ENCODE measurements at regions not wholly inside any gene's neighbourhood (a gene's known extent, or its start where the extent isn't known, plus 50 kb on each side); places are given as distances from the start of the nearest gene placed in this dataset.

- no peaks in the 10 kb centered on the region for H3K4me1 ChIP-seq (ENCODE audit: control insufficient read depth in 1 of 2, insufficient read depth in 1 of 2, low read depth in 1 of 2, low read length in 1 of 2)
- no peak overlapping the region for H3K4me3 ChIP-seq (ENCODE audit: low read depth in 1 of 2, low read length in 1 of 2)
- H3K27ac ChIP-seq = no peak overlapping the region
- no peaks in the 10 kb centered on the region for H3K36me3 ChIP-seq
- no peaks in the 10 kb centered on the region for H3K9me3 ChIP-seq
- TF ChIP-seq CTCF (IDR thresholded peaks at IDR 0.05) = no peak
- H3K27me3 ChIP-seq = no peaks in the 10 kb centered on the region
Measured at GRCh38 chr21:36583591-36583990, 103.7 kb upstream of the CLDN14 start.

DNA sequence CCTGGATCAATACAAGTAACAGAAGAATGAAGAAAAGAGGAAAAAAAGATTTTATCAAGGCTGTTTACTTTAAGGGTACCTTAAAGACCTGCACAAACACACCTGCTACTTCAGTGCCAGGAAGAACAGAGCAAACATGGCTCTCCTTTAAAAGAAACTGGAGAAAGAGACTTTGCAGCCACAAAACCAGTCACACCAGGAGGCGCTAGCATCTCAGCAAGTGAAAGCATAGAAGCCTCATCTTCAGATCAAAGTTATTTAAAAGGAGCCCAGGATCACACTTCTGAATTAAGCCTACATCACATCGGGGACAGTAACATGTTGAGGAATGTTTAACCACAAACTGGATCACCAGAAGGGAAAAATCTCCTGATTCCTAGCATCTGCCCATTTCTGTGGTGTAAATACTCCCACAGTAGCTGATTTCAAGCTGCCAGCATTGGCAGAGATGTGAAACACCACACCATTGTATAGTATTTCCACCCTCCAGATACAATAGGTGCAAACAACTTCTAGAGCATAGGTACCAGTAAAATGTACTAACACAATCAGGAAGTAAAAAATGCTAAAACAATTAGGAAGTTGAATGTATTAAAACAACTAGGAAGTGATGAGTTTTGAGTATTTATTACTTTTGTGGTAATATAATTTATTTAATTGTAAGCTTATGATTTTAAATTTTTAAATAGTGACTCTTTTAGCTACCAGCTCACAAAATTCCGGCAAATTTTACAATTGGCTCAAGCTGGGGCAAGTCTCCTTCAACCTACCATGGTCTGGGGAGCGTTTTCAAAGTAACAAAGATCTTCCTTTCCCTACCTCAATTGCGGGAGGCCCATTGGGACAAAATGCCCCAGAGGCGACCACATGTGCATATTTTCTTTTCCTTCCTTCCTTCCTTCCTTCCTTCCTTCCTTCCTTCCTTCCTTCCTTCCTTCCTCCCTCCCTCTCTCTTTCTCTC lies 105.3 kb upstream of the CLDN14 start:
- H3K4me1 ChIP-seq (ENCODE audit: control insufficient read depth in 1 of 2, insufficient read depth in 1 of 2, low read depth in 1 of 2, low read length in 1 of 2) = no peaks in the 10 kb centered on the region
- H3K27me3 ChIP-seq = no peaks in the 10 kb centered on the region
- no peak overlapping the region for H3K27ac ChIP-seq
- H3K4me3 ChIP-seq (ENCODE audit: low read depth in 1 of 2, low read length in 1 of 2) = no peak overlapping the region
- H3K9me3 ChIP-seq = no peaks in the 10 kb centered on the region
- TF ChIP-seq CTCF (IDR thresholded peaks at IDR 0.05) = no peak
- H3K36me3 ChIP-seq = no peaks in the 10 kb centered on the region

DNA sequence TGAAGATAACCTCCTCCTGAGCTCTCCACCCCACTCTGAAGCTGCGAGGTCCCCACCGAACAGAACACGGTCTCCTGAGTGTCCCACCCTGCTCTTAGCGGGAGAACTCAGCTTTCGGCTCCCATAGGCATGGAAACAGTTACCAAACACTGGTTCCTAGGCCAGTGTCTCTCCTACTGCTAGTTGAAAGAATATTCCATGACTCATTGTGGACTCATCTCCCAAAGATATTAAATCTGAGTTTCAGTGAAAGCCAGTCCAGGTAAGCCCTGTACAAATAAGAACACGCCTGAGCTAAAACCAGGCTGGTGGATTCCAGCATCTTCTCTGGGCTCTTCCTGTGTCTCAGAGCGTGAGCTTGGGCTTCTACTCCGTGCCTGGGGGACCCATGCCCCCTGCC lies 107.5 kb upstream of the CLDN14 start:
- no peaks in the 10 kb centered on the region for H3K4me1 ChIP-seq (ENCODE audit: control insufficient read depth in 1 of 2, insufficient read depth in 1 of 2, low read depth in 1 of 2, low read length in 1 of 2)
- no peaks in the 10 kb centered on the region for H3K27me3 ChIP-seq
- H3K4me3 ChIP-seq (ENCODE audit: low read depth in 1 of 2, low read length in 1 of 2) = no peak overlapping the region
- no peak overlapping the region for H3K27ac ChIP-seq
- H3K9me3 ChIP-seq = no peaks in the 10 kb centered on the region
- no peak for TF ChIP-seq CTCF (IDR thresholded peaks at IDR 0.05)
- no peaks in the 10 kb centered on the region for H3K36me3 ChIP-seq

DNA sequence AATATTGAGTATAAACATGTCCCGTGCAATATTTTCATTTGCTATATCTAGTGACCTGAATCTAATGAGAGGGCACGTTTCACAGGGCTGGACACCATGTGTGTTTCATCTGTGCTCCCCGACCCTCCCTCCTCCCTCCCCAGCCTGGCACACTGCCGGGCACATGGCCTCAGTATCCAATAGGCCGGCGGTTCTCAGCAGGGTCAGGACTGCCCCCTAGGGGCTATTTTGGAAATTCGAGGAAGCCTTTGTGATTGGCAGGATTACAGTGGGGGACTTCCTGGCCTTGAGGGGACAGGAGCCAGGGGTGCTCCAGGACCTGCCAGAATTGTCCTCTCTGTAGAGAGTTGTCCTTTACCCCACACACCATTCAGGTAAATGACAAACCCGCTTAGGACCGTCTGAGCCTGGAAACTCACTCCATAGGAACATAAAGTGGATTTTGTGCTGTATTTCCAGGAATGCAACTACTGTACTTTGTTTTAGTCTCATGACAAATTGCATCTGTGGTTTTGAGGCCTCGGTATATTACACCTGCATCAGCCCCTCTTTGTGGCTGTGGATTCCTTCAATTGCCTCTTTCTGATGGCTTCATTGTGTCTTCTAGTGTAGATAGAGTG lies 109.5 kb upstream of the SIM2 start:
- no peaks in the 10 kb centered on the region for H3K36me3 ChIP-seq
- no peaks in the 10 kb centered on the region for H3K4me1 ChIP-seq (ENCODE audit: control insufficient read depth in 1 of 2, insufficient read depth in 1 of 2, low read depth in 1 of 2, low read length in 1 of 2)
- no peaks in the 10 kb centered on the region for H3K27me3 ChIP-seq
- H3K4me3 ChIP-seq (ENCODE audit: low read depth in 1 of 2, low read length in 1 of 2) = no peak overlapping the region
- TF ChIP-seq CTCF (IDR thresholded peaks at IDR 0.05) = no peak
- no peaks in the 10 kb centered on the region for H3K9me3 ChIP-seq
- H3K27ac ChIP-seq = no peak overlapping the region

DNA sequence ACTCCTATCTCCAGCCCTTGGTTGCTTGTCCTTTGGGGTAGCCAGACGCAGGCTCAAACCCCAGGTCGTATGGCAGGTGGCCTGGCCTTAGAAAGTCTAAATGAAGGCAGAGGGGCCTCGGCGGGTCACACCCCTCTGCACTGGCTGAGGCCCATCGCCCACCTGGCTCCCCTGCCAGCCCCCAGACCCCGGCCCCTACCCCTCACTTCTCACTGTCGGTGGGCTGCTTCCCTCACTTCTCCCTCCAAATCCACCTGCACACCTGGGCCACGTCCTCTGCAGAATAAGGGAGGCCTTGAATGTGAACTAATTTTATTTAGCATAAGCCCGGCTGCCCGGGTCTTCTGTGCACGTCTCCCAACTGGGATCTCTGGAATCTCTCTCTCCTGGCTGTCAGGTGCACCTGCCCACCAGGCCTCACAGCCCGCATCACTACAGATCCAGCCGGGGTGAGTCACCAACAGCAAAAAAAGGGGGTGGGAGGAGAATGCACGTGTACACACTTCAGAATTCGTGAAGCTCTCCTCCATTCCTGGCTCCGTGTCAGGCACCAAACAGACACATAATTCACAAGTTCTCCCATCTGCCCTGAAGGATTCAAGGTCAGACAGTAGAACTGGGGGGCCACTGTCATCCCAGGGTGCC lies 107.5 kb upstream of the SIM2 start:
- no peak for TF ChIP-seq CTCF (IDR thresholded peaks at IDR 0.05)
- H3K4me1 ChIP-seq (ENCODE audit: control insufficient read depth in 1 of 2, insufficient read depth in 1 of 2, low read depth in 1 of 2, low read length in 1 of 2) = no peaks in the 10 kb centered on the region
- H3K27ac ChIP-seq = no peak overlapping the region
- H3K27me3 ChIP-seq = peaks cover 3% of the 10 kb centered on the region
- H3K9me3 ChIP-seq = no peaks in the 10 kb centered on the region
- H3K4me3 ChIP-seq (ENCODE audit: low read depth in 1 of 2, low read length in 1 of 2) = no peak overlapping the region
- no peaks in the 10 kb centered on the region for H3K36me3 ChIP-seq
